Fibroblast of gingiva (primary cell): ENCODE measurements at regions not wholly inside any gene's neighbourhood (a gene's known extent, or its start where the extent isn't known, plus 50 kb on each side); places are given as distances from the start of the nearest gene placed in this dataset.
"Not testable (repeated sequence)": the region's sequence is repeated elsewhere in the genome, so short reads cannot be mapped to it uniquely, and the experiment has no call there.

Experiments used
- DNase-seq: peaks from one replicate; pipeline ENCODE4 v3.0.0-alpha.2; 2011; ENCODE audit warnings: low read depth

GRCh38 chr3:75604286-75604934 lies 59.7 kb upstream of the FRG2C start:
- DNase-seq: not testable (repeated sequence)

- not testable (repeated sequence) for DNase-seq
Measured at GRCh38 chr3:75607996-75608395, 56.1 kb upstream of the FRG2C start.

GRCh38 chr3:75609598-75609997 lies 54.5 kb upstream of the FRG2C start:
- DNase-seq: not testable (repeated sequence)

- DNase-seq: no peak
Measured at GRCh38 chr3:75610773-75611172, 53.4 kb upstream of the FRG2C start.

- DNase-seq: not testable (repeated sequence)
Measured at GRCh38 chr3:75611724-75612460, 52.2 kb upstream of the FRG2C start.
